NCI-H1694 treated with DMSO at 0.1 percent for 48 hours (cell line): ENCODE measurements at regions not wholly inside any gene's neighbourhood (a gene's known extent, or its start where the extent isn't known, plus 50 kb on each side); places are given as distances from the start of the nearest gene placed in this dataset.

ENCODE experiments used
- DNase-seq: peaks from one replicate; lab custom pipeline; 2025; lab: John Stamatoyannopoulos, UW

DNA sequence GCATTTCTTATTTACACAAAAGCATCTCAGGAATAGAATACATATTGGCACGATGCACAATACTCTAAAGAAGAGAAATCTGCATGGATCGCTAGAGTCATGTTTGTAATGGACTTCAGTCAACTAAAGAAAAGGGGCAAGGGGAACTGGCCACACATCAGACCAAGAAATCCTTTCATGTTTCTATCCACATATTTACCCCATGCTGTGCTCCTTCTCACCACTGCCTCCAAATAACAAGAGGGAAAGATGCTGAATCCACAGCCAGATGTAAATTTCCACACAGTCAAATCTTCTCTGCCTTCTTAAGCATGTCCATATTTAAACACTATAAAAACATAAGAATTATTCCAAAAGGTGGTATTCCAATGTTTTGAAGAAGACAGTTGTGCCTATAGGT is 67.6 kb downstream of the COX18 start:
- no peak for DNase-seq

DNA sequence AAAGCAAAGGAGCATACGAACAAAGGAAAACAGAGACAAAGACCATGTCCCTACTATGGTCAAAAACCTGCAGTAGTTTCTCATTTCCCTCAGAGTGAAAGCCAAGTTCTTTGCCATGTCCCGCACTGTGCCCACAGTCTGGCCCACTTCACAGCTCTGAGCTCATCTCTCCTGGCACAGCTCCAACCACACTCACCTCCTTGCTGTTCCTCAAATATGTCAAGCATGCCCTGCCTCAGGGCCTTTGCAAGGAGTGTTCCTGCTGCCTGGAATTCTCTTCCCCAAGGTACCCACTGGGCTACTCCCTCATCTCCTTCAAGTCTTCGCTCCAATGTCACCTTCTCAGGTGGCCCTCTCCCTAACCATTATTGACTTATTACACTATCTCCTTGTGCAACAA is 72.1 kb downstream of the COX18 start:
- DNase-seq: no peak

DNA sequence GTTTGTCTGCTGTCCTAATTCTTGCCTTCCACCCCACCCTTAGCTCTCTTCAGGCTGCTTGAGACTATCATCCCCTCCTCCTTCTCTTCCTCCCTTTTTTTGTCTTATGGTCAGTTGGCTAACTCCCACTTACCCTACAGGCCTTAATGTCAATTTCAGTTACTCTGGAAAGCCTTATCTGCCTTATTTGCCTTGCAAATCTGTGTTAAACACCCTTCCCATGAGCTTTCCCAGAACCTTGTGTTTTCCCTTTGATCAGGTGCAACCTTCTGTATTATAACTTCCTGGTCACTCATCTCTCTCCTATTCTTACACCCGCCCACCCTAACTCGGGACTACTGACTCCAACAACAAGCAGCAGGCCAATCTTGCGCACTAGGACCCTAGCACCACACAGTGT is 74.8 kb downstream of the COX18 start:
- DNase-seq: no peak

DNA sequence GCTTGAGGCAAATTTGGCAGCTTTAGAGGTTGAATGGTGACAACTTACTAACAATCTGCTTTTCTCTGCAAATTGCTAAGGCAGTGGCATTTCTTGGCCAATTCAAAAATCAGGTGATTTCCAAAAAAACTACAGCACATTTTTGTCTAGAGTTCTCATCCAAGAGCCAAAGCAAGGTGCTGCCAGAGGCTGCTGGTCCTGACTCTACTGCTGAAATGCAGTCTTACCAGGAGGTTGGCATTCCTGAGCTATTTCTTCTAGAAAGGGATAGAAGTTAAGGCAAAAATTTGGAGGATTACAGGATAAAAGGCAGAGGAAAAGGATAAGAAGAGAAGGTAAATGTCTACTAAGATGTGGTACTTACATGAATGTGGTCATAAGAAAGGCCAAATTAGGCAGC is 75.6 kb downstream of the COX18 start:
- DNase-seq: no peak

DNA sequence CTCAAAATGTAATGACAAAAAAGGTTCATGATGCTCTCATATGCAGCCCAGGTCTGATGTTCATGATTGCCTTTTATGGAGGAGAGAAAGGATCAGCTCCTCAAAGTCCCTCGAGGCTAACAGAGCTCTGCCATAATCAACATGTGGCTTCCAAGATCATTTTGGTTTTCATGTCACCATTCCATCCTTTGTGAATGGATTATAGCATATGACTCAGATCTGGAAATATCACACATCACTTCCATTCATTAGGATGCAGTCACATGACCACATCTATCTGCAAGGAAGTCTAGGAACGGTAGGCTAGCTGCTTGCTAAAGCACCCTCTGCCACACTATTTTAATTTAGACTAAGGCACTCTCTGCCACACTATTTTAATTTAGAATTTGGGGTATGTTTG is 77.6 kb downstream of the COX18 start:
- no peak for DNase-seq

- DNase-seq: no peak
Measured at GRCh38 chr4:72987741-72988729, 81.5 kb downstream of the COX18 start.

- DNase-seq: no peak
Measured at GRCh38 chr4:72984351-72984750, 85.2 kb downstream of the COX18 start.

- no peak for DNase-seq
Measured at GRCh38 chr4:72983709-72984108, 85.8 kb downstream of the COX18 start.

GRCh38 chr4:72977936-72978485 is 91.5 kb downstream of the COX18 start:
- no peak for DNase-seq

DNA sequence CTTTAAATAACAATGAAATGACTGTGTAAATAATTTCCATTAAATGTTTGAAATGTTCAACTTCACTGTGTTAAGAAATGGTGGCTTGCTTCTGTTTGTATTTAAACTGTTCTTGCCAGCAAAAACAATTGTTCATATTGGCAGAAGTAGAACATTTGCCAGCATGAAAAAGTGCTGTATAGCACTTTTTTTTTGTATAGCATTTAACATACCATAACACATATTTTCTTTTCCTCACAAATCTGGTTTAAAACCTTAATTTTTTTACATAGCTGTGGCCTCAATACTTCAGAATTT is 94.1 kb downstream of the COX18 start:
- DNase-seq: no peak

DNA sequence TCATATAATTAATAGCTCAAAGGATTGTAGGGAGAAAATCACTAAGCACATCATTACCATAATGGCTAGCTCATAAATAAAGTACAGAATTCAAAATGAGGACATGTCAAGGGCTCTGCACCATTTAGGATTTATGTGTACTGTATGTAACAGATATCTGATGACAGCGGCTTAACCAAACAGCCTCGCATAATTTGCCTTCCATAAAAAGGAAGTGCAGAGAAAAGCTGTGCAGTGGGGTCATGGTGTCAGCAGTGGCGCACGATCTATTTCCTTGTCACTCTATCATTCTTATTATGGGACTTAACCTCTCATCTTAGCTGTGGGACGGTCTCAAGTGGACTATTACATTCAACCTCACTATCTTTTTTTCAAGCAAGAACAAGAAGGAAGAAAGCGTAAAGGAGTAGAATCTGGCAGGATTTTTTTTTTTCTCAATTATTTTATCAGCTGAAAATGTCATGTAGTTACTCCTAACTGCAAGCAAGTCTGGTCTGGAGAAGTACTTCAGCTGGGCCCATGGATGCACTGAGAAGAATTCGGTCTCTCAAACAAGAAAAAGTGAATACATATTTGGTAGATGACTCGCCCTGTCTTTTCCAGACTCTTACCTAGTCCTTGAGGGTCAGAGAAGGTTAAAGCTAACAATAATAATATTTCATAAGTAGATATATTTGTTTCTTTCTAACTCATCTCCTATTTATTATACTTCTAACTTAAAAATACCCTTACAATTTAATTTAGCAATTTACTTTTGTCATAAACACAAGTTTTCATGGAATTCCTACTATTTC is 94.6 kb downstream of the COX18 start:
- no peak for DNase-seq

- no peak for DNase-seq
Measured at GRCh38 chr4:72971572-72971971, 97.9 kb downstream of the COX18 start.

GRCh38 chr4:72970756-72971155 is 98.8 kb downstream of the COX18 start:
- DNase-seq: no peak

GRCh38 chr4:72969976-72970375 is 99.5 kb downstream of the COX18 start:
- no peak for DNase-seq

GRCh38 chr4:72966652-72967051 is 102.9 kb downstream of the COX18 start:
- DNase-seq: no peak

DNA sequence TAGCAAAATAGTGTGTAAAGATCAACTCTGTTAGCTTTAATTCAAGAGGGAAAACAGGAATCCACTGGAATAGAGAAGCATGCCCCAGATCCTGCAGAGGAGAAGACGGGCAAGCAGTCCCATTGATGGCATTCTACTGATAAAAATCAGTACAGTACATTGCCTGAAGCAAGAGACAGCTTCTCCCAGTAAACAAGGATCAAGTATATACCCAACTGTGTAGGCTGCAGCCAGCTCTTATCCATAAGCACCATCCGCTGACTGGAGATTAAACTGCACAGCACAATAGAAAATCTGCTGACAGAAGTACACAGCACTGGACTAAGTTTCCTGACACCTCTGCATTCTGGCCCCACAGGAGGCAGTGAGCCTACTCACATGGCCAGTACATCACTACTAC is 110.1 kb downstream of the COX18 start:
- no peak for DNase-seq

DNA sequence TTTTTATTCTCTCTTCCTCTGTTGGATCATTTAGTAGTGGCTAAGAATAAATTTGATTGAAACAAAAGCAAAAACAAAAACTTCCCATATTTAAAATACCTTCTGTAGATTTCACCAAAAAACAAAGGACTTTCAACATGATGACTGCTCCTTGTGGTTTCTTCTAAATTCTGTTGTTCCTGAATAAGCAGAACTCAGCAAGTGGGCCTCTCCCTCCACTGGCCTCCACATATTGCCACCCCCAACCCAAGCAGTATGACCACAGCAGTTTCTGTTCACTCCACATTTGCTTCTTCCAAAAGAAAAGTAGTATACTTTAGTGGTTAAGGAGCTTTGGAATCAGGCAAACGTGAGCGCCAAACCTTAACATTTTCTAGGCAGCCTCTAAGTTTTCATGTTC is 114.7 kb downstream of the COX18 start:
- no peak for DNase-seq

- DNase-seq: no peak
Measured at GRCh38 chr4:72953571-72953970, 115.9 kb downstream of the COX18 start.

GRCh38 chr4:72951628-72952027 is 117.9 kb downstream of the COX18 start:
- no peak for DNase-seq

- DNase-seq: no peak
Measured at GRCh38 chr4:72951147-72951546, 118.4 kb downstream of the COX18 start.

- no peak for DNase-seq
Measured at GRCh38 chr4:72948080-72948479, 121.4 kb downstream of the COX18 start.

DNA sequence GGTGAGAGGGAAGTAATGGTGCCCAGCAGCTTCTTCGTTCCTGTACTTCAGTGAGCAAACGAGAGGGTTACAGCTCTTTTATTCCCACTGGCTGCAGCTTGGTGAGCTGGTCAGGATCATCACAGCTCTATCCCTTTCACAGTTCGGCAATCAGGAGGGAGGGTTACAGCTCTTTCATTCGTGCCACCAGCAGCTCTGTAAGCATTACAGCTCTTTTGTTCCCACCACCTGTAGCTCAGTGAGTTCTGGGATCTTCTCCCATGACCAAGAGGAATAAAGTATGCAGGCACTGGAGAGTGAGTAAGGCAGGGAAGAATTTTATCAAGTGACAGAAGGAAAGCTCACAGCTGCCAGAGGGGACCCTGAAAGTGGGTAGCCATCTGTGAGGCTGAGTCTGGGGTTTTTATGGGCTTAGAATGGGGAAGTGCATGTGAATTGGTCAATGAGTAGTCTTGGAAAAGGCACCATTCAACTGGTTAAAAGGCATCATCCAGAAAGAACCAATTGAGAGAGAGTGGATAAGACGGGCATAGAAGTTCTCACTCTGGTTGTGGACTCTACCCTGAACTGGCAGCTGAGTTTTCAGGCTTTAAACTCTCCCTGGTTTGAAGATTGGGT is 123.7 kb downstream of the COX18 start:
- no peak for DNase-seq

DNA sequence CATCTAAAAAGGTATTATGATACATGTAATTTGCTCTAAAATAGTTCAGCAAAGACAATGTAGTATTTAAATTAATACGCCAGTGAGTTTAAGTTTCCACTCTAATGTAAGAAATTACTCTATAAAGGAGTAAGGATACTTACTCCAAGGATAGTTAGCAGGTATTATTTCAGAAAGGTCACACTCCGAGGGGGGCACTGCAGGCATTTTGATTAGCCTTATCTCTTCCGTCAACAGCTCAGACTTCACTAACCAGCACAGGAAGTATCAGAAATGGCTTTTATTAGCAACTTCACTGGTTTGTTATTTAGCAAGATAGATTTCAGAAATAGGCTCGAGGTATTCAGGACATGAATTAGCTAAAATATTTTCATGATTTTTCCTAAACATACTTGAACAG is 127.0 kb downstream of the COX18 start:
- DNase-seq: no peak
